GM12873 (cell line): ENCODE measurements at regions not wholly inside any gene's neighbourhood (a gene's known extent, or its start where the extent isn't known, plus 50 kb on each side); places are given as distances from the start of the nearest gene placed in this dataset.

Source experiments
- CTCF ChIP-seq: IDR thresholded peaks from 2 replicates; pipeline ENCODE4 v1.5.1; 2012; ENCODE audit warnings: low read depth, mild to moderate bottlenecking, moderate library complexity, low read length, control low read depth; ENCODE audit not compliant: insufficient read depth; ENCODE audit errors: missing control alignments

DNA sequence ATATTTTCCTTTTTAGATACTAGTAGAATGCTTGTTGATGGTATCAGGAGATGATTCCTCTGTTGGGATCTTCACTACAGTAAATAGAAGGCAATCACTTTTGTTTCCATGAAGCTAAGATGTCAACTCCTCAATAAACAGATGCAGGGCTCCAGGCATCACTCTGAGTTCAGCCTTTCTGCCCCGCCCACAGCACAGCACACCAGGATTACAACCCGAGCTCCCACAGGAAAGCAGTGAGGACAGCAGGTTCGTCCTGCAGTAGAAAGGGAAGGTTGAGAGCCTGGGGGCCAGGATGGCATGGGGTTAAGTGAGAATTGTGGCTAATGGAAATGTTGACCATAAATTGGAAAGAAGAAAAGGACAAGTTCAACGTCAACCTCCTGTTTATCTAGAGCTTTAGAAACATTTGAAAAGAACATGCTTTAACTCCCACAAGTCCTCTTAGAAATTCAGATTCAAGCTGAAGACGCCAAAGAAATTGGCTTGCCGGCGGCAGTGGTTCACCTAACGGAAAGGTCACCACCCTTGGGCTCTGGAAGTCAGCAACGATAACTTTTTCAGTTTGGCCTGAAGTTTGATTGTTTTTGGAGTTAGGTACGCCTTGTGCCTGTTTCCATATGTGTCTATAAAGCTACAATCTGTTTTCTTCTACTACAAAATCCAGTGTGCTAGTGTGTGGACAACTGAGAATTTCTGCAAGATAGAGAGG, 144.4 kb upstream of the PDE10A start:
- TF ChIP-seq CTCF = no peak

GRCh38 chr6:165806126-165806810, 143.2 kb upstream of the PDE10A start:
- TF ChIP-seq CTCF = no peak

DNA sequence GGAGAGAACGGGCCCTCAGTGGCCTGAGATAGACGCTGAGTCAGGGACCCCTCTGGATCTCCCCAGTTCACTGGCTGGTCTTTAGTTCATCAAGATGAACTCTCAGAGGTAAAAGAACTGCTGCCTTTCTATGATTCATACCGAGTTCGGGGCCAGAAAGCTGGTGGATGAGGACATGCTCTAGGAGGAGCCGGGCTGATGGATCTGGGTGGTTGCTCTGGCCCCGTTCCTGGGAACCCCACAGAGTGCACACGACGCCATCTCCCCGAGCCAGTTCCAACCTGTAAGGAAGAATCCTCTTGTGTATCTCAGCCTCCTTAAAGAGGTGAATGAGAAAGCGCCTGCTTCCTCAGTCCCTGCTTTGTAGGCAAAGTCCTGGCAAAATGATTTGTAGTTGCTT, 142.6 kb upstream of the PDE10A start:
- no peak for TF ChIP-seq CTCF

DNA sequence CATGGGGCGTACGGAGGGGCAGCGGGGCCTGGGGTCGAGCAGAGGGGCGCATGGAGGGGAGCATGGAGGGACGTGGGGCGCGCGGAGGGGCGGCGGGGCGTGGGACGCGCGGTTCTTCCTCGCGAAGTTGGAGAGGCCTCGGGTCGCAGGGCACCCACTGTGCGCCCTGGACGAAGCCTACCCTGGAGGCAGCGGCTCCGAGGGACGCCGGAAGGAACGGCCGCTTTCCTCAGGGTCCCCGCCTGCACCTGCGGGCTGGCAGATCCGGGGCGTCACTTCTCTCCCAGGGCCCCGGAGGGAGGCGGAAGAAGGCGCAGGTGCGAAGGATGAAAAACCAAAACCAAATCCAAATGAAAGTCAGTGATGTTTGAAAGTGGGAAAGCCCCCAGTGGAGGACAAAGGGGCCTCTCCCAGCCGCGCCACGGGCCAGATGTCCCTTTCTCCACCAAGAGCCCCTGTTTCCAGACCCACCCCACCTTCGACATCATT, 142.1 kb upstream of the PDE10A start:
- no peak for TF ChIP-seq CTCF

DNA sequence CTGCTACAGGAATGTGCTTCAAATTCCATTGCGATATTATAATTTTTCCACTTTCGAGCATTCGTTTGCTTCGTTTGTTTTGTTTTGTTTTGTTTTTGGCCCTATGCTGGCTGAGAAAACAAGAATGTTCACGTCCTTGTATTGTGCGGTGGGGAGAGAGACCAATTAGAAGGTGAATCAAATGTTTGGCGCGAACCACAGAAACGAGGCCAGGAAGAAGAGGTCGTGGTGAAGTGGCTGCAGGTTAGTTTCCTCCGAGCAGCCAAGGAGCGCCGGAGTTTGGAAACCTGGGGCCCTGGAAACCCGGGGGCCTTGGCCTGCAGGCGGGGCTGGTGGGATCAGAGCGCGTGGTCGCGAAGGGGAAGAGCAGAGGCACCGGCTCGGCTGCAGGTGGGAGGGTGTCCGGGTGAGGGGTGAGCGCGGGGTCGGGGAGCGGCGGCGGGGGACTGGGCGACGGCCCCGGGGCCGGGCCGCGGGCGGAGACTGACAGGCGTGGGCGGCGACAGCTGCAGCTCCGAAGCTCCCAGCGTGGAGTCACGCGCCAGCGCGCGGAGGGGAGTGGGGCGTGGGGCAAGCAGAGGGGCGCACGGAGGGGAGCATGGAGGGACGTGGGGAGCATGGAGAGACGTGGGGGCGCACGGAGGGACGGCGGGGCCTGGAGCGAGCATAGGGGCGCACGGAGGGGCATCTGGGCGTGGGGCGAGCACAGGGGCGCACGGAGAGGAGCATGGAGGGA, 141.5 kb upstream of the PDE10A start:
- no peak for TF ChIP-seq CTCF

GRCh38 chr6:165800337-165800736, 137.3 kb upstream of the PDE10A start:
- no peak for TF ChIP-seq CTCF
